B cell (primary cell): ENCODE measurements at regions not wholly inside any gene's neighbourhood (a gene's known extent, or its start where the extent isn't known, plus 50 kb on each side); places are given as distances from the start of the nearest gene placed in this dataset.

Experiments used
- ATAC-seq: fragments of 200-7000 bp; cut with Tn5 transposase; one replicate; pipeline ENCODE4 v1.10.0; 2021; ENCODE audit warnings: low read depth, mild to moderate bottlenecking, moderate number of reproducible peaks, moderate library complexity
- CTCF ChIA-PET: fragments of 350-600 bp; sonication (Branson Sonifier 250); formaldehyde crosslinking; loops from one replicate; lab custom pipeline; 2021; ENCODE audit warnings: antibody characterized with exemption, inconsistent platforms; lab: Charles Lee
- POLR2A ChIA-PET: fragments of 350-600 bp; sonication (Branson Sonifier 250); formaldehyde crosslinking; loops from one replicate; lab custom pipeline; 2021; ENCODE audit warnings: antibody characterized with exemption; lab: Charles Lee
- DNase-seq: peaks from one replicate; pipeline ENCODE4 v3.0.0; 2013
- H2AFZ ChIP-seq: 2 replicates; pipeline ENCODE4 v1.6.1; 2012; ENCODE audit warnings: mild to moderate bottlenecking, low read depth, low read length; ENCODE audit not compliant: insufficient read depth, poor library complexity, severe bottlenecking
- H3K27ac ChIP-seq, 2 donors: 1 replicate in 1 of 2; 2 replicates in 1 of 2; pipeline ENCODE4 v1.5.1; 2012 to 2013; ENCODE audit warnings: low read length in 2 of 2, mild to moderate bottlenecking in 2 of 2, moderate library complexity in 1 of 2
- H3K27me3 ChIP-seq, 4 experiments: fragments of 200-600 bp in 1 of 4; sonication (generic) in 1 of 4; replicated peaks in 1 of 4; 1 replicate in 2 of 4; 2 replicates in 2 of 4; pipeline versions ENCODE4 v1.6.1 to v1.7.0; 2013 to 2016; ENCODE audit warnings: low read length in 3 of 4, mild to moderate bottlenecking in 2 of 4, mixed read lengths in 1 of 4, moderate library complexity in 1 of 4; ENCODE audit not compliant: insufficient read depth in 4 of 4, control insufficient read depth in 3 of 4; ENCODE audit errors: control extremely low read depth in 1 of 4
- H3K36me3 ChIP-seq, 2 experiments: replicated peaks in 1 of 2; 1 replicate in 1 of 2; 2 replicates in 1 of 2; pipeline versions ENCODE4 v1.6.1 to v1.7.1; 2013; ENCODE audit warnings: low read length in 1 of 2; ENCODE audit not compliant: insufficient read depth in 2 of 2, control insufficient read depth in 1 of 2; ENCODE audit errors: control extremely low read depth in 1 of 2, extremely low read depth in 1 of 2
- H3K4me1 ChIP-seq, 2 donors: fragments of 200-600 bp in 1 of 2; sonication (generic) in 1 of 2; 1 replicate in 1 of 2; 2 replicates in 1 of 2; pipeline versions ENCODE4 v1.5.1 to v1.6.1; 2013 to 2017; ENCODE audit warnings: low read length in 2 of 2; ENCODE audit not compliant: control insufficient read depth in 2 of 2, insufficient read depth in 2 of 2
- H3K4me2 ChIP-seq: replicated peaks from 2 replicates; pipeline ENCODE3; 2012; ENCODE audit warnings: mild to moderate bottlenecking, low read depth, low read length; ENCODE audit not compliant: poor library complexity, severe bottlenecking
- H3K4me3 ChIP-seq, 5 experiments: fragments of 200-600 bp in 1 of 5; sonication (generic) in 1 of 5; 1 replicate in 3 of 5; 2 replicates in 2 of 5; pipeline versions ENCODE4 v1.5.1 to v1.7.0; 2011 to 2016; ENCODE audit warnings: low read length in 4 of 5, mild to moderate bottlenecking in 4 of 5, low read depth in 2 of 5, control low read depth in 1 of 5, moderate library complexity in 1 of 5; ENCODE audit not compliant: insufficient read depth in 1 of 5; ENCODE audit errors: control extremely low read depth in 1 of 5, extremely low read depth in 1 of 5
- H3K79me2 ChIP-seq: fragments of 200-600 bp; sonication (generic); one replicate; pipeline ENCODE4 v1.6.0; 2016; ENCODE audit warnings: low read length; ENCODE audit not compliant: control insufficient read depth, insufficient read depth
- H3K9ac ChIP-seq: fragments of 200-600 bp; sonication (generic); 2 replicates; pipeline ENCODE4 v1.6.1; 2017; ENCODE audit warnings: mild to moderate bottlenecking, low read length, moderate library complexity
- H3K9me3 ChIP-seq, 3 donors: one replicate each; pipeline versions ENCODE4 v1.6.1 to v1.7.1; 2013; ENCODE audit warnings: low read length in 2 of 3; ENCODE audit not compliant: control insufficient read depth in 2 of 3, insufficient read depth in 1 of 3; ENCODE audit errors: control extremely low read depth in 1 of 3
- H4K20me1 ChIP-seq: 2 replicates; pipeline ENCODE4 v1.6.0; 2012; ENCODE audit warnings: mild to moderate bottlenecking, low read length; ENCODE audit not compliant: insufficient read depth, control insufficient read depth, poor library complexity, severe bottlenecking
- H3K27ac Mint-ChIP-seq: one replicate; pipeline ENCODE4 v1.8.0; 2021; ENCODE audit warnings: mixed read lengths
- H3K27me3 Mint-ChIP-seq: one replicate; pipeline ENCODE4 v1.8.0; 2021; ENCODE audit warnings: mixed read lengths
- H3K4me1 Mint-ChIP-seq: one replicate; pipeline ENCODE4 v1.8.0; 2021; ENCODE audit warnings: mixed read lengths
- H3K4me3 Mint-ChIP-seq: one replicate; pipeline ENCODE4 v1.8.0; 2021; ENCODE audit warnings: mixed read lengths
- H3K9me3 Mint-ChIP-seq: one replicate; pipeline ENCODE4 v1.8.0; 2022; ENCODE audit warnings: mixed read lengths; ENCODE audit not compliant: insufficient read depth
- EZH2 ChIP-seq: IDR thresholded peaks from 2 replicates; pipeline ENCODE4 v1.6.1; 2012; ENCODE audit warnings: borderline replicate concordance, low read depth, mild to moderate bottlenecking, moderate library complexity, low read length; ENCODE audit not compliant: insufficient read depth, poor library complexity, severe bottlenecking
- WGBS: methylation state at CpG from one replicate; pipeline ENCODE4 v1.1.5; 2013; ENCODE audit warnings: missing lambda C conversion rate; ENCODE audit not compliant: insufficient coverage; 5-methylcytosine and 5-hydroxymethylcytosine counted together
- intact Hi-C: fragments of 100-400 bp; cut with micrococcal nuclease; formaldehyde crosslinking; loops from one replicate; pipeline ENCODE4 v1.10.0; 2022
- TF ChIP-seq, protein P1 (sequence below): fragments of 200-600 bp; IDR thresholded peaks from one replicate; pipeline ENCODE4 v1.8.0; 2022; ENCODE audit warnings: antibody characterized with exemption, mild to moderate bottlenecking

DNA sequence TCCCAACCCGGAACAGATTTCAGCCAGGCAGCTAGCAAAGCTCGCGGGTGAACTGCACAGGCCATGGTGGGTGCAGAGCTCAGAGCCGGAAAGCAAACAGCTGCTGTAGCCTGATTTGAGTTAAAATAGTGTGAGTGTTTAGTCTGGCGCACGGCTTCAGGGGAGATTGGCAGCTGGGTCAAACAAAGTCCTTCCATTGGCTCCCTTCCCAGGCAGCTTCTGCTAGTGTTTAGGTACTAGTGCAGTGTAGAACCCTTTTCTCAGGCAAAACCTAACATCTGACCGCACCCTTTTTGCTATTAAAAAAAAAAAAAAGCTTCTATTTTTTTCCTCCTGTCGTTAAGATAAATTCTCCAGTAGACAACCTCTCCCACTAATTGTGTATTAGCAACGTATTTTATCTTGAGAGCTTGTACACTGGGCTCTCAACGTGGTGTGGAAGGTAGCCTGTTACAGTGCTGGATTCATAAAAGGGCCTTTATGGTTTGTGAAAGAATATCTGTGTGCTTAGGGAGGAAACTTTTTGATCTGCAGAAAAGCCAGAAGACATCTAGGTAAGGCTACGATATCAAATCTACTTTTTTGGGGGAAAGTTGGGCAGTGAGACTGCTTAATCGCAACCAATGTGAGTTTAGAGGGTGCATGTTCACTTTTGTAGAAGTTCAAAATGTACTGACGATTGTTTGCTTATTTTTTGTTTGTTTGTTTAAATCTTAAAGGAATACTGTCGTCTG lies 689.6 kb downstream of the USP25 start:
- no peak for TF ChIP-seq EZH2
- TF ChIP-seq, protein P1, sequence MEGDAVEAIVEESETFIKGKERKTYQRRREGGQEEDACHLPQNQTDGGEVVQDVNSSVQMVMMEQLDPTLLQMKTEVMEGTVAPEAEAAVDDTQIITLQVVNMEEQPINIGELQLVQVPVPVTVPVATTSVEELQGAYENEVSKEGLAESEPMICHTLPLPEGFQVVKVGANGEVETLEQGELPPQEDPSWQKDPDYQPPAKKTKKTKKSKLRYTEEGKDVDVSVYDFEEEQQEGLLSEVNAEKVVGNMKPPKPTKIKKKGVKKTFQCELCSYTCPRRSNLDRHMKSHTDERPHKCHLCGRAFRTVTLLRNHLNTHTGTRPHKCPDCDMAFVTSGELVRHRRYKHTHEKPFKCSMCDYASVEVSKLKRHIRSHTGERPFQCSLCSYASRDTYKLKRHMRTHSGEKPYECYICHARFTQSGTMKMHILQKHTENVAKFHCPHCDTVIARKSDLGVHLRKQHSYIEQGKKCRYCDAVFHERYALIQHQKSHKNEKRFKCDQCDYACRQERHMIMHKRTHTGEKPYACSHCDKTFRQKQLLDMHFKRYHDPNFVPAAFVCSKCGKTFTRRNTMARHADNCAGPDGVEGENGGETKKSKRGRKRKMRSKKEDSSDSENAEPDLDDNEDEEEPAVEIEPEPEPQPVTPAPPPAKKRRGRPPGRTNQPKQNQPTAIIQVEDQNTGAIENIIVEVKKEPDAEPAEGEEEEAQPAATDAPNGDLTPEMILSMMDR: no peak
- H3K27me3 ChIP-seq: no peaks in the 10 kb centered on the region
- no peak for ATAC-seq
- peaks cover 0 to 3% (median 0%) of the 10 kb centered on the region in 3 donors for H3K9me3 ChIP-seq
- no peak overlapping the region for H3K4me3 ChIP-seq
- WGBS: 88% methylated on average over 11 of the region's 14 CpGs
- no peak overlapping the region for H2AFZ ChIP-seq
- DNase-seq: no peak
- ChIA-PET POLR2A (no interaction called here), CTCF (no interaction called here)
- no peaks in the 10 kb centered on the region for H3K79me2 ChIP-seq
- Mint-ChIP-seq H3K4me3 (no peak overlapping the region), H3K4me1 (no peaks in the 10 kb centered on the region), H3K27me3 (no peaks in the 10 kb centered on the region), H3K27ac (no peak overlapping the region), H3K9me3 (no peaks in the 10 kb centered on the region)
- H3K36me3 ChIP-seq: no peaks in the 10 kb centered on the region
- no peak overlapping the region for H3K4me2 ChIP-seq
- no peak overlapping the region for H3K27ac ChIP-seq
- no peaks in the 10 kb centered on the region for H4K20me1 ChIP-seq
- no peak overlapping the region for H3K9ac ChIP-seq
- intact Hi-C loops: no loop called here
- H3K4me1 ChIP-seq: no peaks in the 10 kb centered on the region

DNA sequence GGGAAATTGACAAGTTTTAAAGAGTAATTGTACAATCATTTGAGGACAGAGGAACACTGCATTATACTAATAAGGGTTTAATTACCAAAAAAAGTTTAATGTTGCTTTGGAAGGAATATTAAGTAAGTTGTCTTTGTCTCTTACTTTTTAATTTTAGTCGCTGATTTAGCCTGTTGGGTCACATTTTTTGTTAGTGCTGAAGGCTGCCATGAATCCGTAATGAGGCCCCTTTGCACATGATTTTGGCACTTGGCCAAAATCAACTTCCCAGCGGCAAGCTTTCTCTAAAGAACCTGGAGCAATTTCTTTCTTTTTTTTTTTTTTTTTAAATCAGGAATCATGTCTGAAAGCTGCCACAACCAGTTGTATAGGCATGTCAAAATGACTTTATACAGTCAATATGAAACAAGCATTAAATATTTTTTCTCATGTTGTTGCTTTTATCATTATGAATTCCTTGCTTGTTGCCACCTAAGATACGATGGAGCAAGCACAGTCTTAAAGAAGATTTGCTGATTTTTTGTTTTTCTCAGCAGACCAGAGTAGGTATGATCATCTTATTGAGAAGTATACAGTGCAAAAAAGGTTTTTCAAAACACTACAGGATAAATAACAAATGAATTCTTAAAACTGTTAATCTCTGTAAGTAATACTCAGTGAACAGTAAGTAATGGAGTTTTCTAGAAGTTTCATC lies 690.4 kb downstream of the USP25 start:
- H3K36me3 ChIP-seq: no peaks in the 10 kb centered on the region
- no peak overlapping the region for H3K27ac ChIP-seq
- H3K27ac Mint-ChIP-seq: no peak overlapping the region
- no peaks in the 10 kb centered on the region for H3K79me2 ChIP-seq
- no peaks in the 10 kb centered on the region for H3K4me1 Mint-ChIP-seq
- no peak overlapping the region for H3K9ac ChIP-seq
- no peak overlapping the region for H3K4me3 ChIP-seq
- no peaks in the 10 kb centered on the region for H3K9me3 Mint-ChIP-seq
- 80% methylated on average over 2 of the region's 4 CpGs for WGBS
- H3K4me1 ChIP-seq: no peaks in the 10 kb centered on the region
- TF ChIP-seq, protein P1: no peak
- no peak for TF ChIP-seq EZH2
- H3K4me3 Mint-ChIP-seq: no peak overlapping the region
- H2AFZ ChIP-seq: no peak overlapping the region
- no peaks in the 10 kb centered on the region for H4K20me1 ChIP-seq
- H3K9me3 ChIP-seq: peaks cover 0 to 3% (median 0%) of the 10 kb centered on the region in 3 donors
- intact Hi-C loops: no loop called here
- CTCF ChIA-PET: no interaction called here
- H3K4me2 ChIP-seq: no peak overlapping the region
- no peak for DNase-seq
- ATAC-seq: no peak
- H3K27me3 ChIP-seq: no peaks in the 10 kb centered on the region
- POLR2A ChIA-PET: no interaction called here
- no peaks in the 10 kb centered on the region for H3K27me3 Mint-ChIP-seq
